ENCODE measurements at regions not wholly inside any gene's neighbourhood (a gene's known extent, or its start where the extent isn't known, plus 50 kb on each side); places are given as distances from the start of the nearest gene placed in this dataset.
A peak's percentile ranks its signal among the peaks of the same experiment; 100 is the strongest.

- H3K4me1 Mint-ChIP-seq (ENCODE audit: low read depth): peaks cover 2% of the 10 kb centered on the region
- H3K27me3 Mint-ChIP-seq (ENCODE audit: low read depth): peaks cover 36% of the 10 kb centered on the region
- no peak for DNase-seq
- intact Hi-C loops (cut with micrococcal nuclease): no loop called here
- no peaks in the 10 kb centered on the region for H3K9me3 Mint-ChIP-seq
- no peak overlapping the region for H3K27ac Mint-ChIP-seq
- CTCF ChIA-PET: no interaction called here
- peak overlapping the region; percentile 53 for H3K4me3 Mint-ChIP-seq
- no peaks in the 10 kb centered on the region for H3K36me3 Mint-ChIP-seq (ENCODE audit: low read depth)
These were observed 326.0 kb upstream of the F9 start for GRCh38 chrX:139204571-139204897.

GRCh38 chrX:139203651-139204570 lies 326.6 kb upstream of the F9 start:
- Mint-ChIP-seq H3K4me1 (ENCODE audit: low read depth) (peaks cover 2% of the 10 kb centered on the region), H3K27ac (no peak overlapping the region), H3K4me3 (peak overlapping the region; percentile 34), H3K36me3 (ENCODE audit: low read depth) (no peaks in the 10 kb centered on the region), H3K27me3 (ENCODE audit: low read depth) (peaks cover 38% of the 10 kb centered on the region), H3K9me3 (no peaks in the 10 kb centered on the region)
- intact Hi-C loops (cut with micrococcal nuclease): no loop called here
- DNase-seq: no peak
- CTCF ChIA-PET: interaction anchor here (0.7 kb wide), 1 partner anchor 194 kb away, joined by 3 read pairs; no protein-coding TSS in a partner anchor

DNA sequence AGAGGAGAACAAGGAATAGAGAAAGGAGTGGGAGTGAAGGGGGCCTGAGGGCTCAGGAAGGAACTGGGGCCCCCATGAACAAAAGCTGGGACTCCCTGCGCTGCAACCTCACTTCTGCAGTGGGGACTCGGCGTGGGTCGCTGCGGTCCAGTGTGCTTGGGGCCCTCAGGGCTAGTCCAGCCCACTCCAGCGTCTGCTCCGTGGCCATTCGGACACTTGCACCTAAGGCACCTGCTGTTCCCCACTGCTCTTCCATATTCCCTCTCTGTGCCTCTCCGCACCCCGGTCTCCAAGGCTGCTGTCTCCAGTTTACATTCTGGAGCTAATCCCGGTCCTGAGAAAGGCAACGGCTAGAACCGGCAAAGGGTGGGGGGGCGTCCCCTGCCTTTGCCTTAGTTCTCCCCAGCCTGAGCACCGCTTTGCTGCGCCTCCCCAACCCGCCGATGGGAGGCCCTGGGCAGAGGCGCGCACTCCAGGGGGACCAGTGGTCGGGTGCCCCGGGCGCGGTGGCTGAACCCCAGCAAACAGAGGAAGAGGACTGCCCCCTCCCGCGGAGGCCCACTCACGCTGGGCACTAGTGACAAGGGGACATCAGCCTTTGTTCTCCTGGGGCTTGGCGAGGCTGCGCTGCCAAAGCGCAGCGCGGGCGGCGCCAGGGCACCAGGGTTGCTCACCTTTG lies 327.7 kb upstream of the F9 start:
- DNase-seq: no peak
- Mint-ChIP-seq H3K9me3 (no peaks in the 10 kb centered on the region), H3K36me3 (ENCODE audit: low read depth) (no peaks in the 10 kb centered on the region), H3K27me3 (ENCODE audit: low read depth) (peaks cover 42% of the 10 kb centered on the region), H3K27ac (no peak overlapping the region), H3K4me3 (no peak overlapping the region), H3K4me1 (ENCODE audit: low read depth) (peaks cover 2% of the 10 kb centered on the region)
- intact Hi-C loops (cut with micrococcal nuclease): no loop called here
- CTCF ChIA-PET: interaction anchor here (0.7 kb wide), 1 partner anchor 193 kb away, joined by 3 read pairs; no protein-coding TSS in a partner anchor

DNA sequence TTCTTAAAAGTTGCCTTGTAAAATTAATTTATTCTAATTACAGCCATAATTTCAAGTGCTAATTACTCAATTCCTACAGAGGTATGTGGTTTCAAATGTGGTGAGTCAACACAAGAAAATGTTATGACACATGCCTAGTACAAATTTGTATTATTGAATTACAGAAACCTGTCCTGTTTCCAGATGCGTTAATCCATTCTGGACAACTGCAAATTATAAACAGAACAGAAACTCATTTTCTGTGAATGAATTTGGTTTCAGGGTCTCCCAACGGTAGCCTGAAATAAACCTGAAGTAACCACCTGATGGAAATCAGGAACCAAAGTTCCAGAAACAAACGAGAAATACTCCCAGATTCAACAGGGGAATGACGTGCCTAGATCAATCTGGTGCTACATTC lies 328.6 kb upstream of the F9 start:
- Mint-ChIP-seq H3K36me3 (ENCODE audit: low read depth) (no peaks in the 10 kb centered on the region), H3K4me1 (ENCODE audit: low read depth) (peaks cover 2% of the 10 kb centered on the region), H3K27me3 (ENCODE audit: low read depth) (peaks cover 39% of the 10 kb centered on the region), H3K27ac (no peak overlapping the region), H3K9me3 (no peaks in the 10 kb centered on the region), H3K4me3 (no peak overlapping the region)
- intact Hi-C loops (cut with micrococcal nuclease): no loop called here
- no peak for DNase-seq
- CTCF ChIA-PET: no interaction called here

DNA sequence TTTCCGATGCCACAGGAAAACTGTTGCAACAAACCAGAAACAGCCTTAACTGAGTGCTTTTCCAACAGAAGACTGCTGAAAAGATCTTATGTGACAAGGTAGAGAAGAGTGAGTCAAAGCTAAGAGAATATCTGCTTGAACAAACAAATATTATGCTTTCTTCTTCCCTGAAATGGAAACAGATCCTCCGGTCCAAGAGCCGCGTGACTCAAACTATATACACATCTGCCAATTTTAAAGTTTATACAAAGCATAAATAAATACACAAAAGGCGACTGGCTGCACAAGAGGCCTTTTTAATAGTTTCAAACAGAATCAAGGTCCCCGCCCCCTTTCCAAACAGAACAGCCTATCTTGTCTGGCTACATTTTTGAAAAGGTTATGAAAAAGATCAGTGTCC lies 329.7 kb upstream of the F9 start:
- Mint-ChIP-seq H3K9me3 (no peaks in the 10 kb centered on the region), H3K4me3 (no peak overlapping the region), H3K27ac (no peak overlapping the region), H3K4me1 (ENCODE audit: low read depth) (peaks cover 2% of the 10 kb centered on the region), H3K27me3 (ENCODE audit: low read depth) (peaks cover 45% of the 10 kb centered on the region), H3K36me3 (ENCODE audit: low read depth) (no peaks in the 10 kb centered on the region)
- intact Hi-C loops (cut with micrococcal nuclease): no loop called here
- no peak for DNase-seq
- CTCF ChIA-PET: no interaction called here

GRCh38 chrX:139200346-139200745 lies 330.2 kb upstream of the F9 start:
- Mint-ChIP-seq H3K4me3 (no peak overlapping the region), H3K27ac (no peak overlapping the region), H3K9me3 (no peaks in the 10 kb centered on the region), H3K27me3 (ENCODE audit: low read depth) (peaks cover 43% of the 10 kb centered on the region), H3K4me1 (ENCODE audit: low read depth) (peaks cover 2% of the 10 kb centered on the region), H3K36me3 (ENCODE audit: low read depth) (no peaks in the 10 kb centered on the region)
- intact Hi-C loops (cut with micrococcal nuclease): no loop called here
- DNase-seq: no peak
- CTCF ChIA-PET: interaction anchor here (0.8 kb wide), 1 partner anchor 11 kb away, joined by 3 read pairs; no protein-coding TSS in a partner anchor

GRCh38 chrX:139199933-139200332 lies 330.6 kb upstream of the F9 start:
- CTCF ChIA-PET: interaction anchor here (0.6 to 0.8 kb wide), 2 partner anchors 11 to 766 kb away, joined by 3 read pairs; no protein-coding TSS in a partner anchor
- intact Hi-C loops (cut with micrococcal nuclease): no loop called here
- peaks cover 45% of the 10 kb centered on the region for H3K27me3 Mint-ChIP-seq (ENCODE audit: low read depth)

DNA sequence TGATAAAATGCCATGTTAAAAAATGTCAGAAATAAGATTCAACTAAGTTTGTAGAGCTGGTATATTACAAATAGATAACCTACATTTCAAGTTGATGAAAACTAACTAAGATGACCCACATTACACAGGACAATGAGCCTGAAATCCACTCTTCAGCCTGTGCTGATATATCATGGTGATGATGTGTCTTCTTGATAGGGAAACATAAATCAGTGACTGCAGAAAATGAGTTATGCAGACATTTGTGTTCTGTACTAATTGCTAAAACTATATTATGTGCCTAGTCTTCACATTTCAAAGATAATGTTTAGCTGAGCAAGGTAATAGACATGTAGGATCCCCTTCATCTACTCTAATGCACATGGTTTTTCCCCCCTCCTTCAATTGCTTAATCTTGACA lies 331.6 kb upstream of the F9 start:
- H3K27me3 Mint-ChIP-seq (ENCODE audit: low read depth): peaks cover 44% of the 10 kb centered on the region
- H3K4me1 Mint-ChIP-seq (ENCODE audit: low read depth): peaks cover 4% of the 10 kb centered on the region
- intact Hi-C loops (cut with micrococcal nuclease): no loop called here
- DNase-seq: no peak
- CTCF ChIA-PET: no interaction called here
- no peaks in the 10 kb centered on the region for H3K9me3 Mint-ChIP-seq
- H3K36me3 Mint-ChIP-seq (ENCODE audit: low read depth): no peaks in the 10 kb centered on the region
- H3K27ac Mint-ChIP-seq: no peak overlapping the region
- no peak overlapping the region for H3K4me3 Mint-ChIP-seq

More at GRCh38 chrX:139199933-139200332, 330.6 kb upstream of the F9 start:
- Mint-ChIP-seq H3K4me1 (ENCODE audit: low read depth) (peaks cover 5% of the 10 kb centered on the region), H3K27ac (no peak overlapping the region), H3K36me3 (ENCODE audit: low read depth) (no peaks in the 10 kb centered on the region), H3K4me3 (no peak overlapping the region), H3K9me3 (no peaks in the 10 kb centered on the region)
- DNase-seq: no peak

DNA sequence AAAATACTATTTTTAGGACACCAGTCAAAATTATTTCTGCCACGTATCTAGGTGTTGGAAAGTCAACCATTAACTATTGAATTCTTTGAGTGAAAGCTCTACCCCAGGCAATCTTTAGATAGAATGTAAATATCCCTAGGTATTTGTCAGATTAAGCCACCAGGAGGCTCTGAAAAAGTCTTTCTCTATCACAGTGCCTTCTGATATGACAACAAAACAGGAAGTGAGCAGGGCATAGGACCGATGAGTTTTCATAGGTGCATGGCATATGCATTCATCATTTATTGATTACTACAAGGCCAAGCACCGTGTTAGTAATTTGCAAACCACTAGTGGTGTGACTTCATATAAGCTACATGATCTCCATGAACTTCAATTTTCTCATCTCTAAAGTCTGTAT lies 333.6 kb upstream of the F9 start:
- intact Hi-C loops (cut with micrococcal nuclease): no loop called here
- no peak for DNase-seq
- CTCF ChIA-PET: no interaction called here
- peaks cover 39% of the 10 kb centered on the region for H3K27me3 Mint-ChIP-seq (ENCODE audit: low read depth)
- H3K4me3 Mint-ChIP-seq: no peak overlapping the region
- no peaks in the 10 kb centered on the region for H3K9me3 Mint-ChIP-seq
- H3K36me3 Mint-ChIP-seq (ENCODE audit: low read depth): no peaks in the 10 kb centered on the region
- H3K4me1 Mint-ChIP-seq (ENCODE audit: low read depth): peaks cover 4% of the 10 kb centered on the region
- no peak overlapping the region for H3K27ac Mint-ChIP-seq

DNA sequence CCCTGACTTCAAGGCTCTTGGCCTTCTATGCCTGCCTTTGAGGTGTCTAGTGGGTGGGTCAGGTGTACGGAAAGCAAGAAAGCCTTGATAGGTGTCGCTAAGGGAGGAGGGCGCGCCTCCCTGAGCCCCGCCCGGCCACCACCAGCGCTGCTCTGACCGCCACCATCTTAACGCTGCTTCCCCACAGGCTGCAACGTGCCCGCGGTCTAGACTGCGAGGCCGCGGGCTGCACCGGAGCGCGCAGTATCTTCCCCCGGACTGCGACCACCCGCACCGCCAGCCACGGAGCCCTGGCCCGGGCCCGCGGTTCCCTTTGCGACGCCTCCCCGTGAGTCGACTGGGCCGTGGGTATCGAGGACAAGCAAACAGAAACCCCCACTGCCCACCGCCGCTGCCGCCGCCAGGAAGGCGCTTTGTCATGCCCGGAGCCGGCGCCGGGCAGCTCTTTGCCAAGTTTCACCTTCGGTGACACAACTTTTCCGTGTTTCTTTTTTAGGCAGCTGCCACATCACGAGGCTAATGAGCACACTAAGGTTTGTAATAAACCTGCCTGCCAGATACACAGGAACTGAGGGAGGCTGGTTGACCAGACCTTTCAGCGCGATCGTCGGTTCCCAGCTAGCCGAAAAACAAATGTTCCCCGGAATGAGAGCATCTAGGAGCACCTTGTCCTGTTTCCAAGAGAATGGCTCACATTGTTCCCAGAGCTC lies 335.8 kb upstream of the F9 start:
- no peaks in the 10 kb centered on the region for H3K36me3 Mint-ChIP-seq (ENCODE audit: low read depth)
- CTCF ChIA-PET: no interaction called here

GRCh38 chrX:139192386-139192961 lies 338.1 kb upstream of the F9 start:
- Mint-ChIP-seq H3K27ac (no peak overlapping the region), H3K4me1 (ENCODE audit: low read depth) (peaks cover 4% of the 10 kb centered on the region), H3K36me3 (ENCODE audit: low read depth) (no peaks in the 10 kb centered on the region), H3K27me3 (ENCODE audit: low read depth) (peaks cover 28% of the 10 kb centered on the region), H3K9me3 (no peaks in the 10 kb centered on the region), H3K4me3 (no peak overlapping the region)
- CTCF ChIA-PET: no interaction called here
- intact Hi-C loops (cut with micrococcal nuclease): no loop called here
- DNase-seq: no peak

More for the DNA sequence above, 335.8 kb upstream of the F9 start:
- peak; percentile 5 for DNase-seq
- no peak overlapping the region for H3K4me3 Mint-ChIP-seq
- no peaks in the 10 kb centered on the region for H3K9me3 Mint-ChIP-seq
- no peak overlapping the region for H3K27ac Mint-ChIP-seq
- H3K27me3 Mint-ChIP-seq (ENCODE audit: low read depth): peaks cover 33% of the 10 kb centered on the region
- H3K4me1 Mint-ChIP-seq (ENCODE audit: low read depth): peaks cover 4% of the 10 kb centered on the region
- intact Hi-C loops (cut with micrococcal nuclease): no loop called here

DNA sequence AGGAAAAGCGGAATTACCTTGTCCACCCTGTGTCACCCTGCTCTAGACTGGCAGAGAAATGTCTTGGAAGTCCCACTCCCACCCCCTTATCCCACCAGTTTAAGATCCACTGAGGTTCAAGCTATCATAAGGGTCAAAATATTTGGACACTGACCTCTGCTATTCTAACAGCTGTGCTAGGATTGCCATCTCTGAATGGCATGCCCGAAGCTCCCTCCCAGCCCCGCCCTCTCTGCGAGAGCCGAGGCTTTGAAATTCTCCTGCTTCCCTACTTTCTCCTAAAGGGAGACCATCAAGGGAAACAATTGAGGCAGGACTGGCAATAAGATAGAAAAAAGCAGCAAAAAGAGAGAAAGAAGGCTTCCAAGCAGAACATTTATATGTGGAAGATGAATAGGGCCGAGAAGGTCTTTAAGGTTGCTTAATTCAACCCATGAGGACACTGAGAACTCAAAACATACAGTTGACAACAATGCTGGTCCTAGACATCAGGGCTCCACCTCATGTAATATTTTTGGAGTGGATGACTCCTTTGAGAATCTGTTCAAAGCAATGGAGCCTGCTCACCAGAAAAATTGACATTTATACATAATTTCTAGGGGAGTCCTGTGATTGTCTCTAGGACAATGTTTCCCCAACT lies 338.7 kb upstream of the F9 start:
- CTCF ChIA-PET: no interaction called here
- H3K4me1 Mint-ChIP-seq (ENCODE audit: low read depth): peaks cover 4% of the 10 kb centered on the region
- no peaks in the 10 kb centered on the region for H3K9me3 Mint-ChIP-seq
- H3K27me3 Mint-ChIP-seq (ENCODE audit: low read depth): peaks cover 24% of the 10 kb centered on the region
- intact Hi-C loops (cut with micrococcal nuclease): no loop called here
- H3K4me3 Mint-ChIP-seq: no peak overlapping the region
- no peak overlapping the region for H3K27ac Mint-ChIP-seq
- H3K36me3 Mint-ChIP-seq (ENCODE audit: low read depth): no peaks in the 10 kb centered on the region
- DNase-seq: no peak
